ENCODE measurements at regions not wholly inside any gene's neighbourhood (a gene's known extent, or its start where the extent isn't known, plus 50 kb on each side); places are given as distances from the start of the nearest gene placed in this dataset.

GRCh38 chr11:8776209-8776608 lies 93.6 kb downstream of the RPL27A start:
- no peaks in the 10 kb centered on the region for H3K36me3 ChIP-seq (ENCODE audit: low read depth)
- H3K27ac ChIP-seq: no peak overlapping the region
- H3K79me2 ChIP-seq (ENCODE audit: low read depth): no peaks in the 10 kb centered on the region
- intact Hi-C loops (cut with micrococcal nuclease; ENCODE audit: unreplicated experiment): no loop called here
- no peaks in the 10 kb centered on the region for H3K4me1 ChIP-seq (replicated peaks; ENCODE audit: insufficient read depth)
- no peaks in the 10 kb centered on the region for H3K9me3 ChIP-seq (ENCODE audit: insufficient read depth, low read depth)
- H3K4me2 ChIP-seq: no peak overlapping the region
- no peaks in the 10 kb centered on the region for H4K20me1 ChIP-seq (ENCODE audit: insufficient read depth)
- TF ChIP-seq CTCF (conservative IDR thresholded peaks at IDR 0.05): no peak
- TF ChIP-seq EZH2 (IDR thresholded peaks at IDR 0.05; ENCODE audit: low read depth): no peak
- POLR2A ChIA-PET (ENCODE audit: unreplicated experiment): interaction anchor here (0.6 kb wide), 1 partner anchor 60 kb away, joined by 7 read pairs; no protein-coding TSS in a partner anchor
- no peaks in the 10 kb centered on the region for H3K9me2 ChIP-seq (ENCODE audit: insufficient read depth)
- CTCF ChIA-PET: no interaction called here
- no peak overlapping the region for H3K4me3 ChIP-seq
- no TSS peak for BruUV-seq (replicated peaks)
- H2AFZ ChIP-seq: no peak overlapping the region
- H3F3A ChIP-seq (ENCODE audit: insufficient read depth, low read depth): no peaks in the 10 kb centered on the region
- no peaks in the 10 kb centered on the region for H3K27me3 ChIP-seq (ENCODE audit: insufficient read depth, low read depth)
- no peak for DNase-seq

GRCh38 chr11:8777907-8778767 lies 95.5 kb downstream of the RPL27A start:
- intact Hi-C loops (cut with micrococcal nuclease; ENCODE audit: unreplicated experiment): no loop called here

GRCh38 chr11:8779107-8779506 lies 96.5 kb downstream of the RPL27A start:
- no peak for TF ChIP-seq EZH2 (IDR thresholded peaks at IDR 0.05; ENCODE audit: low read depth)
- TF ChIP-seq CTCF (conservative IDR thresholded peaks at IDR 0.05): no peak
- BruUV-seq (replicated peaks): no TSS peak
- Histone ChIP-seq H4K20me1 (ENCODE audit: insufficient read depth) (no peaks in the 10 kb centered on the region), H3K9me3 (ENCODE audit: insufficient read depth, low read depth) (no peaks in the 10 kb centered on the region), H3K79me2 (ENCODE audit: low read depth) (no peaks in the 10 kb centered on the region), H3K4me1 (replicated peaks; ENCODE audit: insufficient read depth) (no peaks in the 10 kb centered on the region), H3K36me3 (ENCODE audit: low read depth) (no peaks in the 10 kb centered on the region), H2AFZ (no peak overlapping the region), H3F3A (ENCODE audit: insufficient read depth, low read depth) (no peaks in the 10 kb centered on the region), H3K27me3 (ENCODE audit: insufficient read depth, low read depth) (no peaks in the 10 kb centered on the region), H3K9me2 (ENCODE audit: insufficient read depth) (no peaks in the 10 kb centered on the region), H3K4me3 (no peak overlapping the region), H3K4me2 (no peak overlapping the region), H3K27ac (no peak overlapping the region)
- ChIA-PET POLR2A (ENCODE audit: unreplicated experiment) (interaction anchor here (0.6 kb wide), 1 partner anchor 11 kb away, joined by 4 read pairs; no protein-coding TSS in a partner anchor), CTCF (no interaction called here)
- no peak for DNase-seq
- intact Hi-C loops (cut with micrococcal nuclease; ENCODE audit: unreplicated experiment): no loop called here

More at GRCh38 chr11:8777907-8778767, 95.5 kb downstream of the RPL27A start:
- H3K4me2 ChIP-seq: no peak overlapping the region
- no peaks in the 10 kb centered on the region for H4K20me1 ChIP-seq (ENCODE audit: insufficient read depth)
- ChIA-PET POLR2A (ENCODE audit: unreplicated experiment) (interaction anchor here (0.6 kb wide), 2 partner anchors 10 to 1215 kb away, joined by 4 to 5 read pairs; no protein-coding TSS in a partner anchor), CTCF (no interaction called here)
- H3K4me3 ChIP-seq: no peak overlapping the region
- no peaks in the 10 kb centered on the region for H3K4me1 ChIP-seq (replicated peaks; ENCODE audit: insufficient read depth)
- H3K27ac ChIP-seq: no peak overlapping the region
- H3F3A ChIP-seq (ENCODE audit: insufficient read depth, low read depth): no peaks in the 10 kb centered on the region
- no peaks in the 10 kb centered on the region for H3K9me2 ChIP-seq (ENCODE audit: insufficient read depth)
- no peaks in the 10 kb centered on the region for H3K36me3 ChIP-seq (ENCODE audit: low read depth)
- H3K27me3 ChIP-seq (ENCODE audit: insufficient read depth, low read depth): no peaks in the 10 kb centered on the region
- TF ChIP-seq EZH2 (IDR thresholded peaks at IDR 0.05; ENCODE audit: low read depth): no peak
- TF ChIP-seq CTCF (conservative IDR thresholded peaks at IDR 0.05): no peak
- no peaks in the 10 kb centered on the region for H3K79me2 ChIP-seq (ENCODE audit: low read depth)
- H2AFZ ChIP-seq: no peak overlapping the region
- H3K9me3 ChIP-seq (ENCODE audit: insufficient read depth, low read depth): no peaks in the 10 kb centered on the region
- no TSS peak for BruUV-seq (replicated peaks)
- no peak for DNase-seq
